ENCODE measurements at regions not wholly inside any gene's neighbourhood (a gene's known extent, or its start where the extent isn't known, plus 50 kb on each side); places are given as distances from the start of the nearest gene placed in this dataset.
A peak's percentile ranks its signal among the peaks of the same experiment; 100 is the strongest.

GRCh38 chr18:23373570-23373969 is 79.5 kb upstream of the RIOK3 start:
- peaks cover 0 to 3% (median 3%) of the 10 kb centered on the region in 3 experiments; a peak in 3 of 7 replicates for H3K36me3 Mint-ChIP-seq (ENCODE audit: insufficient read depth in 1 of 3, low read depth in 3 of 3)
- no peaks in the 10 kb centered on the region for H3K9me3 Mint-ChIP-seq
- no peak overlapping the region for H2BK12ac ChIP-seq (ENCODE audit: insufficient read length, low read depth, low read length)
- H4K91ac ChIP-seq (ENCODE audit: insufficient read length, low read depth, low read length): no peak overlapping the region
- no peak overlapping the region for H3T11ph ChIP-seq (ENCODE audit: low read length)
- H3K27ac ChIP-seq (ENCODE audit: insufficient read length, low read depth, low read length): no peak overlapping the region
- H2AK5ac ChIP-seq (ENCODE audit: insufficient read length, low read length): no peak overlapping the region
- H3K27me3 ChIP-seq (ENCODE audit: insufficient read depth, low read length): no peaks in the 10 kb centered on the region
- WGBS (ENCODE audit: extremely low coverage, insufficient read length, low lambda C conversion rate): no CpG with 5 or more reads among the region's 3 CpGs
- no peak overlapping the region for H3K23ac ChIP-seq (ENCODE audit: insufficient read length, low read depth, low read length)
- H2BK15ac ChIP-seq (ENCODE audit: low read depth, low read length): no peak overlapping the region
- H2BK5ac ChIP-seq (ENCODE audit: insufficient read length, low read length): no peak overlapping the region
- H2AFZ ChIP-seq (ENCODE audit: low read length): no peak overlapping the region
- no peak overlapping the region for H3K18ac ChIP-seq (ENCODE audit: insufficient read length, low read depth, low read length)
- no peak overlapping the region for H2BK20ac ChIP-seq (ENCODE audit: low read depth, low read length, poor library complexity, severe bottlenecking)
- H3K9me3 ChIP-seq (ENCODE audit: control insufficient read depth, low read depth, low read length): no peaks in the 10 kb centered on the region
- no peak overlapping the region for H3K56ac ChIP-seq (ENCODE audit: insufficient read length, low read depth, low read length)
- H3K4me1 ChIP-seq (ENCODE audit: insufficient read depth, low read length): no peaks in the 10 kb centered on the region; the same call in 1 of the 2 replicates
- no peak overlapping the region for H3K9ac ChIP-seq (ENCODE audit: extremely low read depth, insufficient read length, low read length)
- no peak overlapping the region for H3K4me3 Mint-ChIP-seq
- H4K8ac ChIP-seq (replicated peaks; ENCODE audit: insufficient read length, low read depth, low read length): no peak overlapping the region
- H3K14ac ChIP-seq (ENCODE audit: insufficient read depth, low read length): no peak overlapping the region
- DNase-seq: no peak
- H4K20me1 ChIP-seq (ENCODE audit: control insufficient read depth, insufficient read depth, insufficient read length): no peaks in the 10 kb centered on the region
- H4K5ac ChIP-seq (ENCODE audit: insufficient read length, low read depth, low read length): no peak overlapping the region
- H3K23me2 ChIP-seq (ENCODE audit: insufficient read length, low read depth, low read length, poor library complexity, severe bottlenecking): no peaks in the 10 kb centered on the region
- H3K27ac Mint-ChIP-seq: peak overlapping the region in 2 of 3 experiments; percentile 70 to 78; a peak in 3 of 7 replicates
- no peak overlapping the region for H3K4ac ChIP-seq (ENCODE audit: low read depth, low read length)
- no peaks in the 10 kb centered on the region for H3K27me3 Mint-ChIP-seq (ENCODE audit: low read depth)
- H3K4me2 ChIP-seq (ENCODE audit: insufficient read depth, insufficient read length, low read length): no peak overlapping the region
- TF ChIP-seq, protein P1, sequence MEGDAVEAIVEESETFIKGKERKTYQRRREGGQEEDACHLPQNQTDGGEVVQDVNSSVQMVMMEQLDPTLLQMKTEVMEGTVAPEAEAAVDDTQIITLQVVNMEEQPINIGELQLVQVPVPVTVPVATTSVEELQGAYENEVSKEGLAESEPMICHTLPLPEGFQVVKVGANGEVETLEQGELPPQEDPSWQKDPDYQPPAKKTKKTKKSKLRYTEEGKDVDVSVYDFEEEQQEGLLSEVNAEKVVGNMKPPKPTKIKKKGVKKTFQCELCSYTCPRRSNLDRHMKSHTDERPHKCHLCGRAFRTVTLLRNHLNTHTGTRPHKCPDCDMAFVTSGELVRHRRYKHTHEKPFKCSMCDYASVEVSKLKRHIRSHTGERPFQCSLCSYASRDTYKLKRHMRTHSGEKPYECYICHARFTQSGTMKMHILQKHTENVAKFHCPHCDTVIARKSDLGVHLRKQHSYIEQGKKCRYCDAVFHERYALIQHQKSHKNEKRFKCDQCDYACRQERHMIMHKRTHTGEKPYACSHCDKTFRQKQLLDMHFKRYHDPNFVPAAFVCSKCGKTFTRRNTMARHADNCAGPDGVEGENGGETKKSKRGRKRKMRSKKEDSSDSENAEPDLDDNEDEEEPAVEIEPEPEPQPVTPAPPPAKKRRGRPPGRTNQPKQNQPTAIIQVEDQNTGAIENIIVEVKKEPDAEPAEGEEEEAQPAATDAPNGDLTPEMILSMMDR (conservative IDR thresholded peaks at IDR 0.05): no peak
- peaks cover 19 to 24% of the 10 kb centered on the region in 2 experiments for H3K4me1 Mint-ChIP-seq
- no peaks in the 10 kb centered on the region for H3K79me2 ChIP-seq (ENCODE audit: insufficient read depth, low read length)
- no peaks in the 10 kb centered on the region for H3K79me1 ChIP-seq (ENCODE audit: insufficient read depth, low read depth, low read length, poor library complexity, severe bottlenecking)
- H2BK120ac ChIP-seq (ENCODE audit: low read depth, low read length, poor library complexity, severe bottlenecking): no peak overlapping the region
